ENCODE measurements at regions not wholly inside any gene's neighbourhood (a gene's known extent, or its start where the extent isn't known, plus 50 kb on each side); places are given as distances from the start of the nearest gene placed in this dataset.

DNA sequence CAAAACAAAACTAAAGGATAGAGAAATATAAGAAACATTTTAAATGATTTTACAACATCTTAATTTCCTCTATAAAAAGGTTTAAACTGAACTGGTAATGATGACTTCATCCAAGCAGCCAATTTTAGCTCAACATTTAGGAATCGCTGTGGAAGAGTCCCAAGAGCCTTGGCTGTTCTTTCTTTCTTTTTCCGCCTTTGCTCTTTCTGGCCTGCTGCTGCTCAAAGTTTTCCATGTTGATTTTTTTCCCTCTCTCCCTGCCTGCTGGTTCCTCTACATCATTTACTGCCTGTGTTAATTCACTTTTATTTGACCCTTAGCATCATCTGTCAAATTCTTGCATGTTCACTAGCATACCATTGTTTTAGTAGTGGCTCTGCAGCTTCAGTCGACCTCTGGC lies 146.9 kb downstream of the EVX1 start:
- Histone ChIP-seq H3K4me3 (no peak overlapping the region), H3K27ac (no peak overlapping the region)
- DNase-seq (ENCODE audit: low spot score), result no peak
- no peak for TF ChIP-seq CTCF (IDR thresholded peaks at IDR 0.05)

DNA sequence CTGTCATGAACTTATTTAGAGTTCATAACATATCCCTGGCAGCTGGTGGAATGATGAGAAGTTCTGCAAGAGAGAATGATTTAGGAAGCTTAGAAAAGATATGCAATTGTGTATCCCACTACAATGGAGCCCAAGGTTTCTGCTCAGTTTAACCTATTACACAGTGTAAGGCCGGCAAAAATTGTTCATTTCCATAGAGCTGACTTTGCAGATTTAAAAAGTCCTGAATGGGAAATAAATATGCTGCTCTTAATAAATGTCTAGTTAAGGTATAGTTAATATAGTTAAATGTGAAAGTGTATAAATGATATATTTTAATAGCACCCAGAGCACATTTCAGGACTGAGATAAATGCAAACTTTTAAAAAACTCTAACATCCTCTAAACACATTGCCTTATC lies 149.9 kb downstream of the EVX1 start:
- DNase-seq (ENCODE audit: low spot score), result no peak

GRCh38 chr7:27394871-27395270 lies 152.3 kb downstream of the EVX1 start:
- DNase-seq (ENCODE audit: low spot score), result no peak
- H3K27ac ChIP-seq, result no peak overlapping the region
- no peak for TF ChIP-seq CTCF (IDR thresholded peaks at IDR 0.05)
- no peak overlapping the region for H3K4me3 ChIP-seq

More for the DNA sequence above, 149.9 kb downstream of the EVX1 start:
- H3K4me3 ChIP-seq, result no peak overlapping the region
- no peak for TF ChIP-seq CTCF (IDR thresholded peaks at IDR 0.05)
- no peak overlapping the region for H3K27ac ChIP-seq

DNA sequence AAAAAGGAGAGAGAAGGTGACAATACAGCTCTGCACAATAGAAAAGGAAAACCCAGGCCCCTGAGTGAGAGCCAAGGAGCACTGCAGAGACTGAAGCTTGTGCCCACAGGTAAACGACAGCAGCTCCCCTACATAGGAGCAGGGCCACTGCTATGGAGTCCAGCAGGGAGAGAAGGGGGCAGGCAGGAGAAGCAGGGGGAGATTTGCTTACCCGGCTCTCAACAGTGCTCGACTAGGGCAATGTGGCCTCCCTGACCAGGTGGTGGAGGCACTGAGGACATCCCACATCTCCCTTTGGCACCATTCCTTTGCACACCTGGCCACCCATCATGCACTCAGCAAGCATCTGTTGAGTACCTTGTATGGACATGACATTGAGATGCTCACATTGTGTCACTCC lies 153.0 kb downstream of the EVX1 start:
- no peak overlapping the region for H3K27ac ChIP-seq
- H3K4me3 ChIP-seq, result no peak overlapping the region
- no peak for TF ChIP-seq CTCF (IDR thresholded peaks at IDR 0.05)
- DNase-seq (ENCODE audit: low spot score), result no peak

- no peak for TF ChIP-seq CTCF (IDR thresholded peaks at IDR 0.05)
- Histone ChIP-seq H3K4me3 (no peak overlapping the region), H3K27ac (no peak overlapping the region)
- no peak for DNase-seq (ENCODE audit: low spot score)
These were observed 154.9 kb downstream of the EVX1 start for GRCh38 chr7:27397503-27397902.

- H3K27ac ChIP-seq, result no peak overlapping the region
- no peak for TF ChIP-seq CTCF (IDR thresholded peaks at IDR 0.05)
- DNase-seq (ENCODE audit: low spot score), result no peak
- no peak overlapping the region for H3K4me3 ChIP-seq
These were observed 156.2 kb downstream of the EVX1 start for GRCh38 chr7:27398851-27399250.

- H3K27ac ChIP-seq, result no peak overlapping the region
- DNase-seq (ENCODE audit: low spot score), result no peak
These were observed 157.4 kb downstream of the EVX1 start for GRCh38 chr7:27399791-27400567.

More at GRCh38 chr7:27399791-27400567, 157.4 kb downstream of the EVX1 start:
- no peak overlapping the region for H3K4me3 ChIP-seq
- TF ChIP-seq CTCF (IDR thresholded peaks at IDR 0.05), result no peak

Measured in coronary artery (tissue), 2 donors.